Common myeloid progenitor, CD34-positive (primary cell): ENCODE measurements at regions not wholly inside any gene's neighbourhood (a gene's known extent, or its start where the extent isn't known, plus 50 kb on each side); places are given as distances from the start of the nearest gene placed in this dataset.
A peak's percentile ranks its signal among the peaks of the same experiment; 100 is the strongest.

ENCODE experiments used
- CTCF ChIA-PET: fragments of 350-600 bp; sonication (Branson Sonifier 250); formaldehyde crosslinking; loops from one replicate; lab custom pipeline; 2021; ENCODE audit warnings: antibody characterized with exemption; lab: Charles Lee
- POLR2A ChIA-PET: fragments of 350-600 bp; sonication (Branson Sonifier 250); formaldehyde crosslinking; loops from one replicate; lab custom pipeline; 2021; ENCODE audit warnings: antibody characterized with exemption; lab: Charles Lee
- DNase-seq, 3 donors: peaks; one replicate each; pipeline versions ENCODE4 v3.0.0 to v3.0.0-alpha.2; 2013
- H3K27ac ChIP-seq, 2 experiments: 1 replicate in 1 of 2; 2 replicates in 1 of 2; pipeline ENCODE4 v1.7.0; 2013; ENCODE audit warnings: inconsistent platforms in 2 of 2, low read length in 2 of 2, mild to moderate bottlenecking in 2 of 2, low read depth in 1 of 2, moderate library complexity in 1 of 2; ENCODE audit not compliant: severe bottlenecking in 2 of 2, insufficient read depth in 1 of 2, poor library complexity in 1 of 2
- H3K27me3 ChIP-seq, 5 experiments: replicated peaks in 2 of 5; 1 replicate in 3 of 5; 2 replicates in 2 of 5; pipeline versions ENCODE4 v1.6.1 to v1.7.0; 2013; ENCODE audit warnings: low read length in 4 of 5, mild to moderate bottlenecking in 2 of 5, moderate library complexity in 2 of 5, inconsistent platforms in 1 of 5; ENCODE audit not compliant: insufficient read depth in 5 of 5, control insufficient read depth in 4 of 5
- H3K36me3 ChIP-seq, 4 experiments: 1 replicate in 2 of 4; 2 replicates in 2 of 4; pipeline versions ENCODE4 v1.6.1 to v1.7.0; 2013; ENCODE audit warnings: low read length in 3 of 4, control low read depth in 1 of 4, mild to moderate bottlenecking in 1 of 4; ENCODE audit not compliant: control insufficient read depth in 4 of 4, insufficient read depth in 4 of 4
- H3K4me1 ChIP-seq, 4 experiments: 1 replicate in 3 of 4; 2 replicates in 1 of 4; pipeline versions ENCODE4 v1.6.1 to v1.7.1; 2013; ENCODE audit warnings: low read length in 3 of 4, mild to moderate bottlenecking in 3 of 4, control low read depth in 1 of 4, inconsistent platforms in 1 of 4, moderate library complexity in 1 of 4; ENCODE audit not compliant: control insufficient read depth in 4 of 4, insufficient read depth in 4 of 4; ENCODE audit errors: control extremely low read depth in 1 of 4
- H3K4me3 ChIP-seq, 7 experiments: 1 replicate in 4 of 7; 2 replicates in 3 of 7; pipeline versions ENCODE4 v1.5.1 to v1.7.0; 2013; ENCODE audit warnings: mild to moderate bottlenecking in 7 of 7, low read length in 6 of 7, moderate library complexity in 6 of 7, inconsistent platforms in 2 of 7, low read depth in 2 of 7, control low read depth in 1 of 7; ENCODE audit not compliant: insufficient read depth in 4 of 7, control insufficient read depth in 1 of 7; ENCODE audit errors: extremely low read depth in 1 of 7
- H3K9me3 ChIP-seq, 5 experiments: 1 replicate in 4 of 5; 2 replicates in 1 of 5; pipeline versions ENCODE4 v1.6.1 to v1.7.1; 2013; ENCODE audit warnings: low read length in 4 of 5, mild to moderate bottlenecking in 2 of 5, inconsistent platforms in 1 of 5, low read depth in 1 of 5, moderate library complexity in 1 of 5; ENCODE audit not compliant: control insufficient read depth in 4 of 5, insufficient read depth in 2 of 5; ENCODE audit errors: control extremely low read depth in 1 of 5
- WGBS: methylation state at CpG from one replicate; pipeline ENCODE4 v1.1.5; 2013; ENCODE audit not compliant: insufficient coverage; 5-methylcytosine and 5-hydroxymethylcytosine counted together

DNA sequence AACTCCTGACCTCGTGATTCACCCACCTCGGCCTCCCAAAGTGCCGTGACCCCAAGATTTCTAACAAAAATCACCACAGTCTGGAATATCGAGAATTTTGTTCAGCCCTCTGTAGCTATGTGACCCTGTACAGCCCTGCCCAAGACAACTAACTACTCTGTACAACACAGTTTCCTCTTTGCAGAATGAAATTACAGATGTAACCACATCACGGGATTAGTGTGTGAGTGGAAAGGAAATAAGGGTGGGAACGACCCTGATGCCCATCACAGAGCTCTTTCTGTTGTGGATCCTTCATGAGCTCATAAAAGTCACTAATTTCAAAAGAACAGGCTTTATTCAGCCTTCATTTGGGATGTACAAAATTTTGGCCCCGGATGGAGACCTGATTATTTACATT lies 50.5 kb upstream of the KRR1 start:
- Histone ChIP-seq H3K36me3 (no peaks in the 10 kb centered on the region), H3K9me3 (no peaks in the 10 kb centered on the region), H3K4me1 (peaks cover 0 to 3% (median 1%) of the 10 kb centered on the region in 4 experiments), H3K27ac (no peak overlapping the region), H3K27me3 (no peaks in the 10 kb centered on the region), H3K4me3 (no peak overlapping the region)
- ChIA-PET CTCF (interaction anchor here (0.6 to 0.9 kb wide), 2 partner anchors 38 to 482 kb away, joined by 3 read pairs; no protein-coding TSS in a partner anchor), POLR2A (no interaction called here)
- DNase-seq = peak in 2 of 3 donors; percentile 34 to 67
- 47% methylated on average over 4 of the region's 7 CpGs for WGBS
